Lung microvascular endothelial cell (primary cell): ENCODE measurements at regions not wholly inside any gene's neighbourhood (a gene's known extent, or its start where the extent isn't known, plus 50 kb on each side); places are given as distances from the start of the nearest gene placed in this dataset.
"Not testable (repeated sequence)": the region's sequence is repeated elsewhere in the genome, so short reads cannot be mapped to it uniquely, and the experiment has no call there.

ENCODE experiments used
- DNase-seq, 2 donors: peaks; one replicate each; pipeline versions ENCODE4 v3.0.0 to v3.0.0-alpha.2; 2010; ENCODE audit warnings: low read depth in 2 of 2

DNA sequence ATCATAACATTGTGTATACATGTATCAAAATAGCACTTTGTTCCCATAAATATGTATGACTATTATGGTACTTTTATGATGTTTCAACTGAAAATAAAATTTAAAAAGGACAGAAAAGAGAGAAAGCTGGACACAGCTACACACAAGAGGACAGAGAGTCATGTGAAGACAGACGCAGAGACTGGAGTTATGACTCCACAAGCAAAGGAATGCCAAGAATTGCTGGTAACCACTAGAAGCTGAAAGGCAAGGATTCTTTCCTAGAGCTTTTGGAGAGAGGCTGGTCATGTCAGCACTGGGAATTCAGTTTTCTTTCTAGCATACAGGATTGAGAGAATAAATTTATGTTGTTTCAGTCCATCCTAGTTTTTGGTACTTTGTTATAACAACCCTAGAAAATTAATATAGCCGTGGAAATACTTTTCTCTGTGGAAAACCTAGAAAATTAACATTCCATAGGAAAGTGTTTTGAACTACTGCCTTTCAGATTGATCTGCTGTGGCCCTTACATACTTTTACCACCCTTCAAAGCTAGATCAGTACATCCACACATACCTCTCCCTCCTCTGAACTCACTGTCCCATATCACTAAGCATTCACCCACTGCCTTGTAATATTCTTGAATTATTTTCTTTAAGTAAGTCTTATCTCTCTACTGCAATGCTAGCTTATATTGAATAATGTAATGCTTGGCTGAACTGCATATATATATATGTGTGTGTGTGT lies 575.3 kb downstream of the IPMK start:
- no peak for DNase-seq

DNA sequence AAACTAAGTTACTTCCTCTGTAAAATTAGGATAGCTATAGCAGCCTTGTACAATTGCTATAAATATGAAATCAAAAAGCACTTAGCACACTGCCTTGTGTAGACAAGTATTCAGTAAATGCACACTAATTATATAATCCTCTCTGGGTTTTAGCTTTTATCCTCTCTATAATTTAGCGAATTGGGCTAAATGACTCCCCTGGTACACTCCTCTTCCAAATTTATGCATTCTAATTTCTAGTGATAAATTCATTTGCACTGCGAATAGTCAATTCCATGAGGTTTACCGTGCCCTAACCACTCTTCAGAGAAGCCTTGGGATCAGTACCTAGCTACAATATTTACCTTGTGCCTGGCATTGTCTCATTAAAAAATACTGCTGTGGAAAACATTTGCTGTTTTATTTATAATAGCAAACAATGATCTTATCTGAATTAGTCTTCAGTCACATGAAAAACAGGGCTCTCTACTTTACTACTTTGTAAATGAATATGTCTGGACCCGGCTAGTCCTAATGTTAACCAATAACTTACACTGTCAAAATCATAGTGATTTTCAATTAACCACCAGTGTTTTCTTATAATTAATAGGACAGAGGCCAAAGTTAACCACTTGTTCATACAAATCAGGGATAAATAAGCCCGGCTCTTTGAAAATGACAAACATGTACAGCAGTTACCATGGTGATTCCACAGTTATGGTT lies 577.9 kb downstream of the IPMK start:
- DNase-seq, result no peak

DNA sequence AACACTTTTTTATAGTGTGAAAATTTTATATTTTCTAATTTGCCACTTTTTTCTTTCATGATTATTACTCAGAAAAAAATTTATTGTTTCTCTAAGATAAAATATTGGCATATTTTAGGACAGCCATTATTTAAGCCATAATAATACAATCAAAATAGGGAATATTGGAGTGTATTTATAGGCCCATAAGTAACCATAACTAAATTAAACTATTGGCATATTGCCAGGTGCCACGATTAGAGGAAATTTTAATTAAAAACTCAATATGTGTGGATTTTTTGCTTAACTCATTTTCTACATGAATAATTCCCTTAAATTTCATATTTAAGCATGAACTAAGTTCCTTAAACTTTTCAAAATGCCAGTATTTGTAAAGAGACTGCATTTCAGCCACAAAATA lies 587.8 kb downstream of the IPMK start:
- no peak for DNase-seq

DNA sequence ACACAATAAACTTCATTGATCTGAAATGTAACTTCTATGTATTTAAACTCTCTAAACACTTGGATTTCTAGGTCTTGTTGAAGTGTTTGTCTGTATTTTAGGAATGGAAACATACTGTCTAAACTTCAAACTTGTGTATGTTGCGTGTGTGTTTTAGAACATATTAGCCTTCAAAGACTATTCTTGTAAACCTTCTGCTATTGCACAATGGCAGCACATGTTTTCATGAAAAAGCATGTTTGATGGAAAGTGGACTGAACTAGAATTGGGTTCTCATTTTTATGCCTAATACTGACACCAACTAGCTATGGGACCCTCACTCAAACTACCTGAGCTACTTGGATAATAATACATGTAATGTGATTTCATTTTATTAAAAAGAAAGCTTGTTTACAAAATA lies 592.6 kb downstream of the IPMK start:
- no peak for DNase-seq

DNA sequence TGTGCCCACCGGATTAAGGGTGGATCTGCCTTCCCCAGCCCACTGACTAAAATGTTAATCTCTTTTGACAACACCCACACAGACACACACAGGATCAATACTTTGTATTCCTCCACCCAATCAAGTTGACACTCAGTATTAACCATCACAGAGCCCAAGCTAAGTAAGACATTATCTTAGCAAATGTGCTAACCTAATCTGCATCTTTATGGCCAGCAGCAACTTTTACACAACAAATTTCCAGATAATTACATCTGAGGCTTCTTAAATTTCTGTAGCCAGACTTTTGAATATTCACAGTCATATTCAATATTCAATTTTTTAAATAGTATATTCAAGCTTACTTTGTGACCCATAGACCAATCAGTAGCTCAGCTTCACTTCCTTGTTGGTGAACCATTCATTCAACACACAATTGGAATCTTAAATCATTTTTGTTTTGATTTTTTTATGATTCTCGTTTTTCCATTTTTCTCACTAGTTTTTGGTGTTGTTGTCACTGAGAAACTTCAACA lies 594.2 kb downstream of the IPMK start:
- DNase-seq, result no peak

DNA sequence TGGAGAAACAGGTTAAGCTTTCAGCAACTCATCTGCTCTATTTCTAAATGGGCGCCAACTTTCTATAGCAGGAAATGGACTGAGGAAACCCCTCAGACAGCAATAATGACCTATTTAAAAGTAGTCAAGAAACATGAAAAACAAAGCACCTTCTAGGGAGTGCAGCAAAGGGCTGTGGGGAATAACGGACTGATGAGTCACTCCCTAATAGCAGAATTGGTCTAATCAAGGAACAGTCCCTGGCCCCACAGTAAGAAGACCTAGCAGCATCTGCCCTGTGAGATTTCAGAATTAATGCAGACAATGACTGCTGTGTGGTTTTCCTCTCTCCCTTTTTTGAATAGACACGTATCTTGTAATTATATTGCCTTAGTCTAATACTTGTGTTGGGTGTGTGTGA lies 602.9 kb downstream of the IPMK start:
- DNase-seq, result no peak

DNA sequence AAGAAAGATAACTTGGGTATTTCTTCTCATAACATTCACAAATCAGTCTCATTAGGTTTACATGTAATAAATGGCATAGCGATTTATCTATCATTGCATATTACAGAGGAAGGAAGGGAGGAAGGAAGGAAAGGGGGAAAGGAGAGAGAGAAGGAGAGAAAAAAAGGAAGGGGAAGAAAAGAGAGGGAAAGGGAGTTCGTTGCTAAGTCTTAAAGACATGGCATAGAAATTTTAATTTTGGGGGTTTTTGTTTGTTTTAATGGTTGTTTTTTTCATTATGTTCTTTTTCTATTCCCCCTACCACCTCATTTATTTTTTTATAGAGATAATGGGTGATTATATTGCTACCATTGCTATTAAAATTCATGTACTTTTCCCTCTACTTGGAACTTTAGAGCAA lies 604.3 kb downstream of the IPMK start:
- no peak for DNase-seq

DNA sequence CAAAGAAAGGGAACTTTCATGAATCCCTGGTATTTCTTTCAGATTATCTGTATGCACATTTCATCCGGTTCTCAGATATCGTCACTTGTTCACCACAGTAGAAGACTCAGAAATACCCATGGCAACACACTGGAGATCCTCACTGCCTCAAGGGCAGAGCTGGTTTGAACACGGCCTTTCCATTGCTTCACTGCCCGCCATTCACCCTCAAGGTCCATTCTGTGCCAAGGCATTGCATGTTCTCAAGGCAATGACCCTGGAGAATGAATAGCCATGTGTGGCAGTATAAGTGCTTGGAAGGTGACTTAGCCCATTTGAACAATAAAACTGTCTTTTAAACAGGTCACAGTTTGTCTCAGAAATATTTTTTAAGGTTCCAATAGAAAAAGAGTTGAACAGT lies 606.5 kb downstream of the IPMK start:
- no peak for DNase-seq

DNA sequence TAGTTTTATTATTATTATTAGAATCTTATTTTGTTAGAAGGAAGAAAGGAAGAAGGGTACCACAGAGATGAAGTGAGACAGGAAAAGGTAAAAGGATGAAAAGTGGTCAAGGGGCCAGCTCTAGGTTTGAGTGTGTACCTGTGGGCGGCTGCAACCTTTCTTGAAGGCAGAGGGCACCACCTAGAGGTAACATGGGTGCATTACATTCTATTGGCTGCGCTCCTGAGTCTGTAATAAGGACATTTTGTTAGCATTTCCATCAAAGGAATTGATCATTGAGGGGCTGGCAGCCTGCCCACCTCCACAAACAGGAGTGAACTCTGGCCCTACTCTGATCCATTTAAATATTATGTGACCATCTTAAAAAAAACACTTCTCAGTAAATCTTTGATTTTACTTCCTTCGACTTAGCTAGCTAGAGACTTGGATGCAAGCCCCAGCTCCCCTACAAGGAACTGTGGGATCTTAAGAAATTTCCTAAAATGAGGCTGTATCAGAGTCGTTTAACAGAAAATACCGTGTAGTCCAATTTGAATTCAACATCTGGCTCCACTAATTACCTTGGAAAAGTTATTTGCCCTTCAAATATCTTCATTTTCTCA lies 610.4 kb downstream of the IPMK start:
- peak; percentile 54 to 63 for DNase-seq

DNA sequence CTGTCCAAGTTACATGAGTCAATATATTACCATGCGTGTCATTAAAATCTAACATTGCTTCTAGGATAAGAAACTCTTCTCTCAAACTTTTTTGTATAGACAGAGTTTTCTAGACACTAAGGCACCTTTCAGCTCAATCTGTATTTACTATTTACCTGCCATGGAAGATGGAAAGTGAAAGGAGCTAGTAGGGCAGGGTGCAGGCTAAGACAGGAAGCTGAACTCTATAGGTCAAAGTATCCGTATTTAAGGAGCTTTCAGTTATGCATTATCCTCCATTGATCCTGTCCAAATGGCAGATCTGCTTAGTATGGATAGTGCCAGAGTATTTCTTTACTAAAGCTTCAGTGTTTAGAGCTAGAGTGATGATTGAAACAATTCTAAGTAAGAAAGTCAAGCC lies 612.8 kb downstream of the IPMK start:
- no peak for DNase-seq

DNA sequence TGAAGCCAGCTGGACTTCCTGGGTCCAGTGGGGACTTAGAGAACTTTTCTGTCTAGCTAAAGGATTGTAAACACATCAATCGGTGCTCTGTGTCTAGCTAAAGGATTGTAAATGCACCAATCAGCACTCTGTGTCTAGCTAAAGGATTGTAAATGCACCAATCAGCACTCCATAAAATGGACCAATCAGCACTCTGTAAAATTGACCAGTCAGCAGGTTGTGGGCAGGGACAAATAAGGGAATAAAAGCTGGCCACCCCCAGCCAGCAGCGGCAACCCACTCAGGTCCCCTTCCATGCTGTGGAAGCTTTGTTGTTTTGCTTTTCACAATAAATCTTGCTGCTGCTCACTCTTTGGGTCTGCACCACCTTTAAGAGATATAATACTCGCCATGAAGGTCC lies 622.6 kb downstream of the IPMK start:
- not testable (repeated sequence) for DNase-seq

DNA sequence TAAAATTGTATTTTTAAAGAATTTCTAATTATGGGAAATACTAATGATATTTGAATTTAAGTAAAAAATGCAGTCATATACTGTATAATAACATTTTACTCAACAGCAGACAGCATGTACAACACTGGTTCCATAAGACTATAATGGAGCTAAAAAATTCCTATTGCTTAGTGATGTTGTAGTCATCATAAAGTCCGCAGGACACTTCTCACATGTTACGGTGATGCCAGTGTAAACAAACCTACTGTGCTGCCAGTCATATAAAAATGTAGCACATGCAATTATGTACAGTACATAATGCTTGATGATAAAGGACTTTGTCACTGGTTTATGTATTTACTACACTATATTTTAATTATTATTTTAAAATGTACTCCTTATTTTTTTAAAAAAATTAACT lies 629.3 kb downstream of the IPMK start:
- no peak for DNase-seq

DNA sequence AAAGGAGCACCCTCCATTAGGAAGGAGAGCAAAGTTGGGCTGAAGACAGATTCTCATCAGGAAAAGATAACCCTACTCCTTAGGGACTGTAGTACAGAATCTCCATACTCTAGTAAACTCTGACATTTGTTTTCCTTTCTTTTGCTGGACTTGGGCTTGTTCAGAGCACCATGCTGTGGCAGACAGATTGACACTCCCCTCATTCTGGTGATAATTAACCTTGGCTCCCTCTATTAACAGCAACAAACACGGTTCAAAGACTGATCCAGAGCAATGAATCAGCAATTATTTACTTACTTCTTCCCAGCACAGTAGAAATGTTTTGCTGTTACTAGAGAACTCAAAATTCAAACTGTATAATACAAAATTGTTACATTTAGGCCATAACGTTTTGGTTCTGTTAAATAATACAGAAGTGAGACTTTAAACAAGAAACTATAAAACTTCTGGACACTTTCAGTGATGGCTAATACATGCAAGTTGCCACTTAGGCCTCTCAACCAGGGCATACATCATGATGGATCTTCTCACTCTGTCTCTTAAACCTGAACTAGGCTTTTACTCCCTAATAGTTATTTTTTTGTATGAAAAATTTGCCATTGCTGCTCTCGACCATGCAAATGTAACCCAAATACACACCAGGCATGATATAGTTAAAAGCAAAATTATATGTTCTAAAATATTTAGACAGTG lies 639.0 kb downstream of the IPMK start:
- no peak for DNase-seq

DNA sequence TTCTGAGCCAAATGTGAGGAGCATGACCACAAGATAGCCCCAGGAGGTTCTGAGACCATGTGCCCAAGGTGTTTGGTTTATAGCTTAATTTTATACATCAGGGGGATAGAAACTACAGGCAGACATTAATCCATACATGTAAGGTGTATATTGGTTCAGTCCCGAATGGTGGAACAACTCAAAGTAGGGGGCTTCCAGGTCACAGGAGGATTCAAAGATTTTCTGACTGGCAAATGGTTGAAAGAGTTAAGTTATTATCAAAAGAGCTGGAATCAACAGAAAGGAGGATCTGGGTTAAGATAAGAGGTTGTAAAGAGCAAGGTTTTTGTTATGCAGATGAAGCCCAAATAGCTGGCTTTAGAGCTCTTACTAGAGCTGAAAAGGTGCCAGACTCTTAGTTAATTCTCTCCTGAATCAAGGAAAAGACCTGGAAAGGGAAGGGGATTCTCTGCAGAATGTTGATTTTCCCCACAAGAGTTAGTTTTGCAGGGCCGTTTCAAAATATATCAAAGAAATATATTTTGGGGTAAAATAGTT lies 640.0 kb downstream of the IPMK start:
- DNase-seq, result no peak

DNA sequence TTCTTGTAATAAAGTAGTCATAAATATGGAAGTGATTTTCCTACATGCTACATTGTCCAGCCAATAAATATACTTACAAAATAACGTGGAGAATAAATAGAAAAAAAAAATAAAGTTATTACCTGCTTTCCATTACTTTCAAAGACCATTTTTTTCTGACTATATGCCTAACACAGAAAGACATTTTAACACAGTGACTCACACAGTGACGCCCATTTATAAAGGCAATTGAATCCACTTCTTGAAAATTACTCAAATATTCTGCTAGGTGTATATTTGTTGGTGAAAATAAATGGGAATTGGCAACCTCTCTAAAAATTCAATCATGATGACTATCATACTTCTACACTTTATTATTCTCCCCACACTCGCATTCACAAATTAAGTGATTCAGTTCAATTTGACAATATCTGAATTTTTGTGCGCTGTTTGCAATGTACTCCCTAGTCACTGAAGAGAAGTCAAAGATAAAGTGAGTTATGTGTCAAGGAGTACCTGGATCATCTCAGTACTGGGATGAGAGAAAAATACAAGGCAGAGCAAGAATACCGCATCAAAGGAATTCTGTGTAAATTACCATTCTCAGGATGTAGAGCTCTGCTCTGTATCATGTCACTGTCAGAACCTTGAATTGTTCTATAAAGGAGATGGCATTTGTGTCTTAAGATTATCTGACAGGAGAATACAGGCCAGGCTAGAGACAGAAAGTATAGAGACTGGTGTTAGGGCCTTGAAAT lies 642.7 kb downstream of the IPMK start:
- no peak for DNase-seq

DNA sequence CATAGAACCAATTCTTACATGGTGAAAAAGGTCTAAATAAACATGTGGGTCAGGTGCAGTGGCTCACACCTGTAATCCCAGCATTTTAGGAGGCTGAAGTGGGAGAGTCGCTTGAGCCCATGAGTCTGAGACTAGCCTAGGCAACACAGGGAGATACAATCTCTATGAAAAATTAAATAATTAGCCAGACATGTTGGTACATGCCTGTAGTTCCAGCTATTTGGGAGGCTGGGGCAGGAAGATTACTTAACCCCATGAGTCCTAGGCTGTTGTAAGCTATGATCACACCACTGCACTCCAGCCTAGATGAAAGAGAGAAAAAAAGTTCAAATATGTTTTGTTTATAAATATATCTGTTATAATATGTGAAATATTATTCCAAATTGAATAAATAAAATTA lies 643.6 kb downstream of the IPMK start:
- DNase-seq, result no peak

DNA sequence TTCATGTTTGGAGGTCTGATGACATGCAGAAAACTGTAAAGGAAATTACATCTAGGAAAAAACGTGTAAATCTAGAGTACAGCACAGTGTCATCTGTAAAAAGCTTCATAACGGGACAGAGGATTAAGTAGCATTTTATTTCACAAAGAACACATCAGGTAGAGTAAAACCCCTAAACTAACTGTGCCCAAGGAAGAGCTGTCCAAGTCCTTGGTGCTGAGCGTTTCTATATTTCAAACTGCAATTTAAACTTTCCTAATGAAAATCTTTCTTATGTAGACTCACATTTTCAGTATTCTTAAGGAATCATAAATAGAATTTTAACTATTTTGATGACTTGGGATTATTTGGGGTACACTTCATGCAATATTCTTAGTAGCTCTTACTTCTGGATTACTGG lies 646.2 kb downstream of the IPMK start:
- no peak for DNase-seq

DNA sequence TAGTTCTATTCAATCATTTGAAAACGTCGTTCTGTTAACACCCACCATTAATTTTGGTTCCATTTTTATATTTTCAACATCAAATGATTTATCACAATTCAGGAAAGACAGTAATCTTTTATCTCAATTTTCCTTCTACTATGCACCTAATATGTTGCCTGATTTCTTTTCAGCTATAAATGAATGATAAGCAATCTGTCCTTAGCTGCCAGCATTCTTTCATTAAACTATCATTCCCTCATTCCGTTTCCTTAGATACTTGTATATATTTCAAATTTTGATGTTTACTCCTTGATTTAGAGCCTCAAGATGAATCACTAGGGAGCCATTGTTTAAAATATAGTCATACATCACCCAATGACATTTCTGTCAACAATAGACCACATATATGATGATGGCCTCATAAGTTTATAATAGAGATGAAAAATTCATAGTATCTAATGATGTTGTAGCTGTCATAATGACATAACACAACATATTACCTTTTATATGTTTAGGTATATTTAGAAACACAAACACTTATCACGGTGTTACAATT lies 661.7 kb downstream of the IPMK start:
- no peak for DNase-seq

DNA sequence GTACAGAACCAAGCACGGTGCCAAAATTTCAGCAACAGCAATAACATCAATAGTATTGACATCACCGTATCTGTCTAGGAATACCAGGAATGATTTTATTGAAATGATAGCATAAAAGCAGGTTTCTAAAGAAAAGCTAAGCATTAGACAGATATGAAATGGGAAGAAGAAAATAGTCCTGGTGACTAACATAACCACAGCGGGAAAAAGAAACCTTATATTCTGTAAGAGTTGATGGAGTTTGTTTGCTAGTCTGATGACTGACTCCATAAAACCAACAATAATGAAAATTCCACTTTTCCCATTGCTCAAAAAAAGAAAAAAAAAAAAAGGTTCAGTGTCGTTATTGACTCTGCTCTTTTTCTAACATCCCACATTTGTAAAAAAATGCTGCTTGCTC lies 668.3 kb downstream of the IPMK start:
- DNase-seq, result no peak

DNA sequence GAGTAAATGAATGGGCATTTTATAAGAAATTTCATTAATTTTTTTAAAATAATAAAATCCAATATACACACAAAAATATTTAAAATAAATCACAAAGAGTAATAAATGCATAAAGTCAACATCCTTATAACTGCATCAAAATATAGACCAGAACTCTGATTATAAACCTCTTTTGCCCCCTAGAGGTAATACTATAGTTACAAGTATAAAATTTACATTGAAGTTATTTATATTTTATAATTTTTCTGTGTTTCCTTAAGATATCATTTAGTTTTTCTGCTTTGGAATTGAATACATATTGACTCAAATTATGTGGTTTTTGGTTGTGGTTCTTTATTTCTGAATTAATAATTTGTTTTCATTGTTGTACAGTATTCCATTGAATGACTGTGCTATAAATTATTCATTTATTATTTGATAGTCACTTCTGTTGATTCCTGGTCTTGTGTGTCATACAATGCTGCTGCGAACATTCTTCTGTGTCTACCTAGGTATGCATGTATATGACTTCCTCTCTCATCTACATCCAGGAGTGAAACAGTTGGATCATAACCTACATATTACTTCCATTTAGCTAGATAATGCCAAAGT lies 673.6 kb downstream of the IPMK start:
- DNase-seq, result no peak

DNA sequence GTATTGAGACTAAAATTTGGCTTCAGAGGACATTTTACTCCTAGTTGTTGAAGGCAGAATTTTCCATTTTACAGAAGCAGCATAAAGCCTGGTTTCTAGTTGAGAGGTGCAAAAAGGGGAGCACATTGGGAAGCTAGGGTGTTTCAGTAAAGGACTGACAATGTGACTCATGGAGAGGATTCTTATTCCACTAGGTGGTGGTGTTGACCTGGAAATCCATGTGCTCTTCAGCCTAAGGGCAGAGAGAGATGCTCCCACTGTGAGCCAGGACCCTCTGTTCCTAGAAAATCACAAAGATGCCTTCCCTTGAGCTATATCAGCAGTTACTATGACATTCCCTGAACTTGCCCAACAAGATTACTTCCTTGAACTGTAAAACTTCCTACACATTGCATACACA lies 687.8 kb downstream of the IPMK start:
- DNase-seq, result no peak
